Left lung (tissue), 4 donors: ENCODE measurements at regions not wholly inside any gene's neighbourhood (a gene's known extent, or its start where the extent isn't known, plus 50 kb on each side); places are given as distances from the start of the nearest gene placed in this dataset.

ENCODE experiments used
- ATAC-seq: fragments of 200-7000 bp; cut with Tn5 transposase; one replicate; pipeline ENCODE4 v1.9.1; 2020; ENCODE audit warnings: moderate library complexity
- DNase-seq, 4 donors: peaks; one replicate each; pipeline ENCODE4 v3.0.0-alpha.2; 2013 to 2020
- H3K27ac ChIP-seq, 2 donors: fragments of 200-600 bp; sonication (generic) in 1 of 2; one replicate each; pipeline versions ENCODE4 v1.5.0 to v1.8.0; 2020 to 2021
- H3K27me3 ChIP-seq, 2 donors: fragments of 200-600 bp; sonication (generic) in 1 of 2; one replicate each; pipeline versions ENCODE4 v1.5.0 to v1.8.0; 2020 to 2021
- H3K36me3 ChIP-seq, 2 donors: fragments of 200-600 bp; sonication (generic) in 1 of 2; one replicate each; pipeline versions ENCODE4 v1.5.0 to v1.8.0; 2020 to 2021
- H3K4me1 ChIP-seq, 2 donors: fragments of 200-600 bp; one replicate each; pipeline ENCODE4 v1.8.0; 2021
- H3K4me3 ChIP-seq, 2 donors: fragments of 200-600 bp; sonication (generic) in 1 of 2; one replicate each; pipeline versions ENCODE4 v1.5.0 to v1.8.0; 2020 to 2021; ENCODE audit warnings: mild to moderate bottlenecking in 1 of 2
- H3K9me3 ChIP-seq, 2 donors: fragments of 200-600 bp; sonication (generic) in 1 of 2; one replicate each; pipeline versions ENCODE4 v1.5.0 to v1.8.0; 2020 to 2021
- intact Hi-C, 2 donors: fragments of 100-400 bp; cut with DNase I; formaldehyde crosslinking; loops; one replicate each; pipeline versions ENCODE4 v1.11.2 to v1.14.2; 2022
- TF ChIP-seq, protein P1 (sequence below), 2 donors: fragments of 200-600 bp; sonication (generic) in 1 of 2; IDR thresholded peaks; one replicate each; pipeline versions ENCODE4 v1.5.0 to v1.8.0; 2021; ENCODE audit warnings: antibody characterized with exemption in 2 of 2
- donor health status: DM: no; HTN: yes; CAD: no.
- donor health status: DM: no; HTN: no; CAD: no.

DNA sequence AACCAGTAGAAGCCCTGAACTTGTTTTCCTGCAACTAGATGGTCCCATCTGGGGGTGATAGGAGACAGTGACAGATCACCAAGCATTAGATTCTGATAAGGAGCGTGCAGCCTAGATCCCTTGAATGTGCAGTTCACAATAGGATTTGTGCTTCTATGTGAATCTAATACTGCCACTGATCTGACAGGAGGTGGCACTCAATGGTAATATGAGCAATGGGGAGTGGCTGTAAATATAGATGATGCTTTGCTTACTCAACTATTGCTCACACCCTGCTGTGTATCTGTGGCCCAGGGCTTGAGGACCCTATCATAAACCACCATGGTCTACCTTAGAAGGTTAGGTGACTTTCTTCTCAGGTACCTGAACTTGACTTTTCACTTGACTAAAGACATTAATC is 417.1 kb upstream of the ARHGEF26 start:
- Histone ChIP-seq H3K4me3 (no peak overlapping the region), H3K27me3 (no peaks in the 10 kb centered on the region), H3K27ac (no peak overlapping the region), H3K9me3 (no peaks in the 10 kb centered on the region), H3K4me1 (no peaks in the 10 kb centered on the region), H3K36me3 (no peaks in the 10 kb centered on the region)
- TF ChIP-seq, protein P1, sequence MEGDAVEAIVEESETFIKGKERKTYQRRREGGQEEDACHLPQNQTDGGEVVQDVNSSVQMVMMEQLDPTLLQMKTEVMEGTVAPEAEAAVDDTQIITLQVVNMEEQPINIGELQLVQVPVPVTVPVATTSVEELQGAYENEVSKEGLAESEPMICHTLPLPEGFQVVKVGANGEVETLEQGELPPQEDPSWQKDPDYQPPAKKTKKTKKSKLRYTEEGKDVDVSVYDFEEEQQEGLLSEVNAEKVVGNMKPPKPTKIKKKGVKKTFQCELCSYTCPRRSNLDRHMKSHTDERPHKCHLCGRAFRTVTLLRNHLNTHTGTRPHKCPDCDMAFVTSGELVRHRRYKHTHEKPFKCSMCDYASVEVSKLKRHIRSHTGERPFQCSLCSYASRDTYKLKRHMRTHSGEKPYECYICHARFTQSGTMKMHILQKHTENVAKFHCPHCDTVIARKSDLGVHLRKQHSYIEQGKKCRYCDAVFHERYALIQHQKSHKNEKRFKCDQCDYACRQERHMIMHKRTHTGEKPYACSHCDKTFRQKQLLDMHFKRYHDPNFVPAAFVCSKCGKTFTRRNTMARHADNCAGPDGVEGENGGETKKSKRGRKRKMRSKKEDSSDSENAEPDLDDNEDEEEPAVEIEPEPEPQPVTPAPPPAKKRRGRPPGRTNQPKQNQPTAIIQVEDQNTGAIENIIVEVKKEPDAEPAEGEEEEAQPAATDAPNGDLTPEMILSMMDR (IDR thresholded peaks at IDR 0.05), result no peak
- ATAC-seq (no peak), DNase-seq (no peak)
- intact Hi-C loops, result no loop called here

DNA sequence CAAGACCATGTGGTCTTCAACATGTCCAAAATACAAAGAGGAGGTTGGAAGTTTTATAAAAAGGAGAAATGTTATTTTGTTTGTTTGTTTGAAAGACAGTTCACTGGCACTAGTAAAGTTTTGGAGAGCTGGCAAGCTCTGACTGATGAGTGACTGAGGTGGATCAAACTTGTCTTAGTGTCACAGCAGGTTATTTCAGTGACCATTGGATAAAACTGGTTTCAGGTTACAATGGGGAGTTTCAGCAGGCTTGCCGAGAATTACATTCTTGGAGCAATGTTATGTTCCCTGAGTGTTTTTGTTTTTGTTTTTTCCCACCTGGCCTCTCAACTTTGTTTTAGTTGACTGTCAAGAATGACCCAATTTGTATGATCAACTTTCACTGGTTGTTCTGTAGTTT is 414.5 kb upstream of the ARHGEF26 start:
- Histone ChIP-seq H3K9me3 (peaks cover 0 to 12% of the 10 kb centered on the region in 2 donors), H3K27ac (no peak overlapping the region), H3K4me1 (no peaks in the 10 kb centered on the region), H3K36me3 (no peaks in the 10 kb centered on the region), H3K27me3 (no peaks in the 10 kb centered on the region), H3K4me3 (no peak overlapping the region)
- no peak for DNase-seq
- no peak for ATAC-seq
- intact Hi-C loops, result no loop called here
- TF ChIP-seq, protein P1 (IDR thresholded peaks at IDR 0.05), result no peak

DNA sequence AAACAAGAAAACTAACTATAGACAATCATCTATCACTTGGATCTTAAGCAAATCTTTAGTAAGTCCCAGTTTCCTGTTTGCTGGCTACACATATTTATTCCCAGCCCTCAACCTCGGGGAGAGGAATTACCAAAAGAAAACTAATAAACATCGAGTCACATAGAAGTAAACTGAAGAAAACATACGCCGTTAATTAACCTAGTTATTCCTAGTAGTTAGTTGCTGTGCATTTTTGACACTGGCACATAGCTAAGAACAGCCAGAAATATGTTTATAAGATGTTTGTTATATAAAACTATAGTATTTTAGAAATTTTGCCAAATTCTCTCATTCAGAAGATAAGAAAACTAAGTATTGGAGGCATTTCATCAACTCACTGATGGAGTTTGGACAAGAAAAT is 407.2 kb upstream of the ARHGEF26 start:
- Histone ChIP-seq H3K4me1 (no peaks in the 10 kb centered on the region), H3K27me3 (no peaks in the 10 kb centered on the region), H3K4me3 (no peak overlapping the region), H3K27ac (no peak overlapping the region), H3K9me3 (peaks cover 0 to 19% of the 10 kb centered on the region in 2 donors), H3K36me3 (no peaks in the 10 kb centered on the region)
- intact Hi-C loops, result no loop called here
- peak in 1 of 4 donors; percentile 30 for DNase-seq
- TF ChIP-seq, protein P1 (IDR thresholded peaks at IDR 0.05), result no peak
- ATAC-seq, result no peak

DNA sequence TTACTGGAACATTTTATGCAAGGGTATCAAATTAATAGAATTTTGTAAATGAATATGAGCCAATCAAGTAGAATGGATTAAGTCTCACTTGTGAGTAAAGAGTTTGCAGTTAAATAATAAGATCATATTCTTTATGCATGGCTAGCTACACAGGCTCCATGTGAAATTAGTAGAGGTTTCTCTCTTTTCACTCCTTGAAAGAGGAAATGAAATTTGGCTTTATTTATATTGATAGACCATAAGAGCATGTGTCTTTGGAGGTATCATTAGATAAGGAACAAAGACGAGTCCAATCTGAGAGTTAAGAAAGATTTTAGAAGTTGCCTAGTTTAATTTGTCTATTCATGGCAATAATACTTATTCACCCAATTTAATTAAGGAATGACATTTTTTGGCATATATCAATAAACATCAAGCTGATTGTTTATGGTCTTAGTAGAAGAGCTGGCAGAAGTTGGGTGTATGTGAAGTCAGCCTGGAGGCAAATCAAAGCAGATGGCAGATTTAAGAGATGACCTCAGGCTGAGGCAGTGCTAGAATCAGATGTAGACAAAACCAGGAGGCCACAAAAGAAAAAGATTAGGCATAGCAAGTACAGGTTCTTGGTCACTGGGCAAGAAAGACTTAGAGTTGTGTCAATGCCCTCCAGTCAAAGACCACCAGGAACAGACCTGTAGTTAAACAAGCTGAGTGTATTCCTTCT is 406.5 kb upstream of the ARHGEF26 start:
- H3K4me1 ChIP-seq, result no peaks in the 10 kb centered on the region
- peaks cover 0 to 18% of the 10 kb centered on the region in 2 donors for H3K9me3 ChIP-seq
- no peaks in the 10 kb centered on the region for H3K27me3 ChIP-seq
- DNase-seq (no peak), ATAC-seq (no peak)
- H3K36me3 ChIP-seq, result no peaks in the 10 kb centered on the region
- TF ChIP-seq, protein P1 (IDR thresholded peaks at IDR 0.05), result no peak
- intact Hi-C loops, result no loop called here
- no peak overlapping the region for H3K27ac ChIP-seq
- no peak overlapping the region for H3K4me3 ChIP-seq

DNA sequence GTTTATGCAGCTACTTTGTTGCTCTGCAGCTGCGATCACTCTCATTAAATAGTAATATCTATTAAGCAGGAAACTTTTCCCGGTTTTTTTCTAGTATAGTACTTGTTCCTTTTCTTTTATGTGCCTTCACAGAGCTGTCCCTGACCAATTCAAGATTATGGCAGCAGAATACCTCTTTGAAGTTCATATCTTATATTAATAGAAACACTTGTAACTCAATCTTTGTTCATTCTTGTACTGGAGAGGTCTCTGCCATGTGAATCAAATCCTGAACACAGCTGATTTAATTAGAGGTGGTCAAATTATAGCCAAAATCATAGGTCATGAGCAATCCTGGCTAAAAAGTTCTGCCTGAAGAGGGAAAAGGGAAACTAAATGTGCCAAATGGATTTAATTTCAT is 399.0 kb upstream of the ARHGEF26 start:
- Histone ChIP-seq H3K27me3 (no peaks in the 10 kb centered on the region), H3K4me1 (no peaks in the 10 kb centered on the region), H3K9me3 (no peaks in the 10 kb centered on the region), H3K36me3 (no peaks in the 10 kb centered on the region), H3K27ac (no peak overlapping the region), H3K4me3 (no peak overlapping the region)
- DNase-seq (no peak), ATAC-seq (no peak)
- intact Hi-C loops, result no loop called here
- TF ChIP-seq, protein P1 (IDR thresholded peaks at IDR 0.05), result no peak
